Mammary epithelial cell (primary cell): ENCODE measurements at regions not wholly inside any gene's neighbourhood (a gene's known extent, or its start where the extent isn't known, plus 50 kb on each side); places are given as distances from the start of the nearest gene placed in this dataset.

Experiments used
- EZH2 ChIP-seq: IDR thresholded peaks from 2 replicates; pipeline ENCODE4 v1.6.1; 2012; ENCODE audit warnings: low read length, inconsistent platforms, borderline replicate concordance
- TF ChIP-seq, protein P1 (sequence below), 2 donors: IDR thresholded peaks in 1 of 2; conservative IDR thresholded peaks in 1 of 2; 2 replicates each; pipeline ENCODE4 v1.5.1; 2011 to 2012; ENCODE audit warnings: inconsistent platforms in 2 of 2, low read length in 2 of 2, mild to moderate bottlenecking in 2 of 2, control low read depth in 1 of 2, low read depth in 1 of 2; ENCODE audit not compliant: insufficient read depth in 1 of 2; ENCODE audit errors: extremely low read depth in 1 of 2

DNA sequence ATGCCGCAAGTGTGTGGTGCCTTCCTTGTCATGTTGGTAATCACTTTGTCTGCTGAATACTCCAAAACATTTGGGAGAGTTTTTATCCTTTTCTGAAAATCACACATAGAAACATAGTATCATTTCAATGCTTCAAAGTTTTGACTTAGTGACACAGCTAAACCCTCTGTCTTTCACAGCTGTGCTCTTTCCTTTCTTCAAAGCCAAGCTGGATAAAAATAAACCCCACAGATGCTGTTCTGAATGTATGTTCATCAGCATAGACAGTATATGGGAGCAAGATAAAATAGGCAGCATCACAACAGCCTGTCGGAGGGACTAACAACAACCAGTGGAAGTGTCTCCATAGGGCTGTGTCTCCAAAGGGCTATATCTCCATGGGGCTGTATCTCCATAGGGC lies 331.3 kb upstream of the DCC start:
- TF ChIP-seq, protein P1, sequence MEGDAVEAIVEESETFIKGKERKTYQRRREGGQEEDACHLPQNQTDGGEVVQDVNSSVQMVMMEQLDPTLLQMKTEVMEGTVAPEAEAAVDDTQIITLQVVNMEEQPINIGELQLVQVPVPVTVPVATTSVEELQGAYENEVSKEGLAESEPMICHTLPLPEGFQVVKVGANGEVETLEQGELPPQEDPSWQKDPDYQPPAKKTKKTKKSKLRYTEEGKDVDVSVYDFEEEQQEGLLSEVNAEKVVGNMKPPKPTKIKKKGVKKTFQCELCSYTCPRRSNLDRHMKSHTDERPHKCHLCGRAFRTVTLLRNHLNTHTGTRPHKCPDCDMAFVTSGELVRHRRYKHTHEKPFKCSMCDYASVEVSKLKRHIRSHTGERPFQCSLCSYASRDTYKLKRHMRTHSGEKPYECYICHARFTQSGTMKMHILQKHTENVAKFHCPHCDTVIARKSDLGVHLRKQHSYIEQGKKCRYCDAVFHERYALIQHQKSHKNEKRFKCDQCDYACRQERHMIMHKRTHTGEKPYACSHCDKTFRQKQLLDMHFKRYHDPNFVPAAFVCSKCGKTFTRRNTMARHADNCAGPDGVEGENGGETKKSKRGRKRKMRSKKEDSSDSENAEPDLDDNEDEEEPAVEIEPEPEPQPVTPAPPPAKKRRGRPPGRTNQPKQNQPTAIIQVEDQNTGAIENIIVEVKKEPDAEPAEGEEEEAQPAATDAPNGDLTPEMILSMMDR (conservative IDR thresholded peaks at IDR 0.05 in 1 of 2, IDR thresholded peaks at IDR 0.05 in 1 of 2; ENCODE audit: extremely low read depth in 1 of 2, insufficient read depth in 1 of 2, low read depth in 1 of 2, low read length in 2 of 2): no peak
- no peak for TF ChIP-seq EZH2
